LNCAP (cell line): ENCODE measurements at regions not wholly inside any gene's neighbourhood (a gene's known extent, or its start where the extent isn't known, plus 50 kb on each side); places are given as distances from the start of the nearest gene placed in this dataset.

Experiments used
- CTCF ChIP-seq: fragments of 450-650 bp; IDR thresholded peaks from 2 replicates; pipeline ENCODE4 v1.5.1; 2017; ENCODE audit warnings: mild to moderate bottlenecking

- TF ChIP-seq CTCF: peak; percentile 44
These were observed 2334.6 kb downstream of the EPHA3 start for GRCh38 chr3:91442063-91442462.

- peak; percentile 43; the same call in 1 of the 2 replicates for TF ChIP-seq CTCF
These were observed 2377.6 kb downstream of the EPHA3 start for GRCh38 chr3:91485026-91485425.
